ENCODE measurements at regions not wholly inside any gene's neighbourhood (a gene's known extent, or its start where the extent isn't known, plus 50 kb on each side); places are given as distances from the start of the nearest gene placed in this dataset.

- no peak for DNase-seq
These were observed 110.7 kb upstream of the RAD23B start for GRCh38 chr9:107172160-107172978.

DNA sequence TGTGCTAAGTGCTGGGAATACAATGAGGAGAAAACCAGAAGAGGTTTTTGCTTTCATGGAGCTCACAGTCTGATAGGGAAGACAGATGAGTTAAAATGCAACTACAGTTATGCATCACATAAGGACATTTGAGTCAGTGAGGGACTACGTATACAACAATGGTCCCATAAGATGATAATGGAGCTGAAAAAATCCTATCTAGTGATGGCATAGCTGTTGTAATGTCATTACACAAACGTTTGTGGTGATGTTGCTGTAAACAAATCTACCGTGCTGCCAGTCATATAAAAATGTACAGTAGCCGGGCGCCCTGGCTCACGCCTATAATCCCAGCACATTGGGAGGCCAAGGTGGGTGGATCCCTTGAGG is 110.1 kb upstream of the RAD23B start:
- DNase-seq: no peak

- DNase-seq: no peak
These were observed 109.5 kb upstream of the RAD23B start for GRCh38 chr9:107173422-107174180.

DNA sequence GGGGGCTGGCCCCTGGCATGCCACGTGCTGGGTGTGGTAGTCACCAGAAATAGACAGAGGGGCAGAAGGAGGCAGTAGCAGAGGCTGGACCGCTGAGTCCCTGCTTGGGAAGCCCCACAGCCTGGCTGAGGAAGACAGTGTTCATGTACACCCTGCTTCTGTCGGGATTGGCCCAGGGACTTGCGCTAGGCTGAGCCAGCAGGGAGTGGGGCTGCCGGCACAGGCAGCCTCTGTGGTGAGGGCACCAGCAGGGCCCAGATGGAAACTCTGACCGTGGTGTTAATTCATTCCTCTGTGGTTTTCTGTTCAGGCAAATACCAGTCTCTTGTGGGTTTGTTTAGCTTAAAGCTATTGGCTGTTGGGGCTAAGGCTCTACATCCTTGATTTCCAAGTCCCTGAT is 108.6 kb upstream of the RAD23B start:
- DNase-seq: no peak

GRCh38 chr9:107175041-107175440 is 108.0 kb upstream of the RAD23B start:
- DNase-seq: no peak

- DNase-seq: no peak
These were observed 107.2 kb upstream of the RAD23B start for GRCh38 chr9:107175816-107176435.

- DNase-seq: no peak
These were observed 106.5 kb upstream of the RAD23B start for GRCh38 chr9:107176436-107177151.

GRCh38 chr9:107177243-107177839 is 105.7 kb upstream of the RAD23B start:
- DNase-seq: no peak

- DNase-seq: no peak
These were observed 105.2 kb upstream of the RAD23B start for GRCh38 chr9:107177857-107178256.

DNA sequence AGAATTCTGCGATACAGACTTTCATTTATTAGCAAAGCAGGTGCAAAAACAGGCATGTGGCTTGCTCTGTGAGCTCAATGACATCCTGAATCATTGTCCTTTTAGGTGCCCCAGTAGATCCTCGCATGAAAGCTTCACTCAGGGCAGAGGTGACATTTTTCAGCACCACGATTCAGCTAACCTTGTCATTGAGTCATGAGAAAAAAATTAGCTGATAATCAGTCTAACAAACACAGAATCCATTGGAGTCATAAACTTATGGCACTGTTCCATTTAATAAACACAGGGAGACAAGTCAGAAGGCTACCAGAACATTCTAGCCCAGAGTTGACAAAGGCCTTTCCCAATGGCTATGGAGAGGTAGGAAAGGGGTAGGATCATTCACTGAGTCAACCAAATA is 104.8 kb upstream of the RAD23B start:
- no peak for DNase-seq

DNA sequence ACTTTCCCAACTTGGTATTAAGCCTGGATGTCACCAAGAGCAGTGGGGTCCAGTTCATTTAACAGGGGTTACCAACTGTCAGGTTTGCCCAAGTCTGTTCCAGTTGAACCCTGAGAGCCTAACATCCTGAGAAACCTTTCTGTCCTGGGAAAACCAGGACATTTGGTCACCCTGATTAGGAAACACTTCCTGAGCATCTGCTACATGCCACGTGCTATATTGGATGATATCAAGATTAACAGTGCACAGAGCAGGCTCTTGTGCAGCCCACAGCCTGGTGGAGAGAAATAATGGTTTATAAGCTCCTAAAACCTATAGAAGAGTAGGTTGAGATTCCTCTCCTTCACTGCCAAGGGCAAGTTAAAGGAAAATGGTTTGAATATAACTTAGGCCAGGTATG is 102.9 kb upstream of the RAD23B start:
- no peak for DNase-seq

- no peak for DNase-seq
These were observed 99.9 kb upstream of the RAD23B start for GRCh38 chr9:107183176-107183575.

- DNase-seq: no peak
These were observed 94.7 kb upstream of the RAD23B start for GRCh38 chr9:107188376-107188775.

GRCh38 chr9:107190061-107190935 is 92.8 kb upstream of the RAD23B start:
- no peak for DNase-seq

DNA sequence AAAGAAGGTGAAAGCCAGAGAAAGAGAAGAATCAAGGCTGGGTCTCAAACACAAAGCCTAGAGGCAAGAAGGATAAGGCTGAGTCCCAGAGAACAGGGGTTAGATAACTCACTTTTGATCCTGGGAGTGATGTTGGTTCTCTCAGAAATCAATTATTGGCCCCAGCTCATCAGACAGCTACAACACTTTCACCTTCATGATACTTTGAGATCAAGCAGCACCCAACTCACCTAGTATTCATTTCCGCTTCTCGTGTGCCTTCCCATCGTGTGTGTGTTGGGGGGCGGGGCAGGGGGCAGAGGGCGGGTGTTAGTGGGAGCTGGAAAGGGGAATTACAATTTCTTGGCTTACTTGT is 92.2 kb upstream of the RAD23B start:
- no peak for DNase-seq

GRCh38 chr9:107193251-107193650 is 89.8 kb upstream of the RAD23B start:
- DNase-seq: no peak

- no peak for DNase-seq
These were observed 84.4 kb upstream of the RAD23B start for GRCh38 chr9:107198718-107199117.

DNA sequence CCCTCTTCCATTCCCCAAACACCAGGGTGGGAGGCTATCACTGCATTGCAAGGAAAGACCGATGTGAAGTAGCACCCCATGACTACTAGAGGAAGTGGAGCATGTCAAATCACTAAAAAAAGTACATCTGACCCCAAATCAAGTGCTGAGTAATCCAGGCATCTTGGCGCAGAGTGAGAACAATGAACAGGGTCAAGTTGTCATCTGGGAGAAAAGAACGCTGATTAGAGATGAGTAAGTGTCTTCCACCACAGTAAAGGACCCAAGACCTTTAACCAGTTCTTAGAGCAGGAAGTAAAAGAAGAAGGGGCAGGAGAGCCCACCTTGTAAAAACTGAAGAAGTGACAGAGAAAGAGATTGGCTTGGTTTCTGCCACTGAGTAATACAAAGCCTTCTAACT is 75.0 kb upstream of the RAD23B start:
- DNase-seq: no peak

- no peak for DNase-seq
These were observed 72.3 kb upstream of the RAD23B start for GRCh38 chr9:107210775-107211174.

GRCh38 chr9:107211284-107211923 is 71.7 kb upstream of the RAD23B start:
- DNase-seq: no peak

GRCh38 chr9:107212613-107213012 is 70.5 kb upstream of the RAD23B start:
- no peak for DNase-seq
